HG03575 (cell line): ENCODE measurements at regions not wholly inside any gene's neighbourhood (a gene's known extent, or its start where the extent isn't known, plus 50 kb on each side); places are given as distances from the start of the nearest gene placed in this dataset.

Experiments used
- ATAC-seq: cut with Tn5 transposase; IDR thresholded peaks from one replicate; pipeline ENCODE4 v1.9.1; 2021; ENCODE audit not compliant: unreplicated experiment, insufficient number of reproducible peaks, low FRiP score; ENCODE audit errors: extremely low read depth

- ATAC-seq = no peak
These were observed 216.8 kb upstream of the RGMB start for GRCh38 chr5:98556712-98557111.

GRCh38 chr5:98557916-98558315 lies 215.5 kb upstream of the RGMB start:
- ATAC-seq = no peak

DNA sequence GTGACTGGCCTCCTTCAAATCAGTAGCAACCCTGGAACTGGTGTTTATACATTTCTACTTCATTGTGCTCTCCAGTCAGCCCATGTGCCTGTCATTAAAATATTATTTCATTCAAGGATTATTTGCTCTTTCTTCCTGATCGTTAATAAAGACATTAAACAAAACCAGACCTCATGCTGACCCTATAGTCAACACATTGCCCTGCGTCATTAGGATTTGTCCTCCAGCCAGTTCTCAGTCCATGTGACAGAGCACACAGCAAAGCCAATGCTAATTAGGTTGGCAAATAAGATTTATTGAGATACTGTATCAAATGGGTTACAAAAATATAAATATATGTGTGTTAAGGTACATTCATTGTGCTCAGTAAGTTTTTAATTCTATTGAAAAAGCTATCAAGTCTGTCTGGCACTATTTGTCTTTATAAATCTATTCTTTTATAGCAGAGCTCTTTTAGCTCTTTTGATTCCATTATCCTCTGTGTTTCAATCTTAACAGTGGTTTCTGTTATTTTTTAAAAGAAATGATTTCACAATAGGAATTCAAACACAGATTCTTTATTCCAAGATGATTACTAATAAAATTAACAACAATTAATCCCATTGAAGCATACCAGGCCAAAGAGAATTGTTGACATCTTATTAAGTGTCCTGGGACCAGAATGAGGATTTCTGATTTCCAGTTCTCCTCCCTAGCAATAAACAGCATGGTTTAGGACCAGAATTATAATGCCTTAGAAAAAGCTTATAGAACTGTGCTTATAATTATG lies 209.4 kb upstream of the RGMB start:
- ATAC-seq = no peak

GRCh38 chr5:98564836-98565235 lies 208.6 kb upstream of the RGMB start:
- no peak for ATAC-seq

GRCh38 chr5:98568336-98568735 lies 205.1 kb upstream of the RGMB start:
- no peak for ATAC-seq

DNA sequence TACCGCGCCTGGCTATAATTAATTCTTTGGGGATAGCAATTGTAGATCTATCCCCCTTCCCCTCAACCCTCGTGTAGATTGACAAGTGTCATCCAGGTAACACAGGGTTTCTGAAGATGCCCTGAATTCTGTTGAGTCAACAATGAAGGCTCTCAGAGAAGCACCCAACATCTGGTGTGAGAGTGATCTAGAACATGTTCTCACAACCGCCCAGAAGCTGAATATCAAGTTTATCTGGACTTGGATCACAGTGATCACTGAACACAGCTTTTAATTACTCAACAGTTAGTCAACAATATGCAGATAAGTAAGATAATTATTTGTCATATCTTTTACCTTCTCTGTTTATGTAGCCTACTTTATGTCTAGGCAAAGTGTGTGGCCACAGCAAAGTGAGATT lies 204.2 kb upstream of the RGMB start:
- ATAC-seq = no peak

DNA sequence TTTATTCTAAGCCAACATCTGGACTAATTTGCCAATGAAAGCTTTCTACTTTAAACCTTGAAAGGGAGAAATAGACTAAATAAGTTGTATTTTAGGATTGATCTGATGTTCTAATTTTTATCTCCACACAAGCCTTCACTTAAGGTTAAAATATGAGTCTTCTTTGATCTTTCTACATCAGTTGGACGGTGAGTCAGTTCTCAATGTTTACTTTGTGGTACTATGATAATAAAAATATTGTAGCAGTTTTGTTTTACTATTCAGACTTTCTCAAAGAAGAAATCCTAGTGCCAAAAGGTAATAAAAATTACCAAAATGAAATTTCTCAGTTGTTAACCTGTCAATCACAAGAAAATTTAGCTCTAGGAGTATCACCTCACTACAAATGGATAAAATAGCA lies 203.5 kb upstream of the RGMB start:
- ATAC-seq = no peak

DNA sequence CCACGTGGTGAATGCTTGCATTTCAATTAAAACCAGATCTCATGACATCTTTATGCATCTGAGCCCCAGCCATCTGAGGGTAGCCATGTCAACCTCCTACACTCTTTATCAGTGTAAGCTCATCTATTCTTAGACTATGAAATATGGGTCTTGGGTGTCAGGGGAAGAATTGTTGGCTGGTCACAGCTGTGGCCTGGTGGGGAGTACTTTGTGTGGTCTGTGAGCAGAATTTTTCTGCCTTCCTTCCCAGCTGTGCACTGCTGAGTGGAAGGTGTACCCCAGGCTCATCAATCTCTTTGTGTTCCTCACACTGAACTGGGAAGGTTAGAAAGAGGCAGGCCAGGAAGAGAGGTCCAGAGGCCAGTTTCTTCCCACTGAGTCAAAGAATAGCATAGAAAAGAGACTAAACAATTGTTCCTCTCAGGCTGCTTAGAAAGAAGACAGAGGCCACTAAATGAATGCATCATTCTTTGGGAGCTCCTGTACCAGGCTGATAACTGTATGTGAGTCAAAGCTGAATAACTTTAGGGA lies 202.7 kb upstream of the RGMB start:
- ATAC-seq = no peak

DNA sequence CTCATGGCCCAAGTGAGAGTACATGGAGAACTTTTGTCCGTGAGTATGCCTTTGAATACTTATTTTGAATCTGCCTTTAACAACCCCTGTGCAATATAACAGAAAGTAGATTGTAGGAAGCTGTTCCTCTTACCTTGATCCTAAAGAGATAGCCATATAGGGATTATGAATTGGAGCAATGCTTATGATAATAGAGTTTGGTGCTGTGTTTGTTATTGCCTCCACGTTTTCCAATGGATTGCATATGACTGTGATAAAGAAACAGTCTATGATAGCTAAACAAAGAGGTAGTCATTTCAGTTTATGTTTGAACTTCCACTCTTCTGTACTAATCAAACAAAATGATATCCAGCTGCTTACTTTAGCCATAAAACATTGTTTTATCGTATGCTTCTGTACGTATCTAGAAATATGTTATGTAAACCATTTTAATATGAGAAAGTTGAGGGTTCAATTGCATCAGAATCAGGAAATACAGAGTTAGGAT lies 199.6 kb upstream of the RGMB start:
- ATAC-seq = no peak

DNA sequence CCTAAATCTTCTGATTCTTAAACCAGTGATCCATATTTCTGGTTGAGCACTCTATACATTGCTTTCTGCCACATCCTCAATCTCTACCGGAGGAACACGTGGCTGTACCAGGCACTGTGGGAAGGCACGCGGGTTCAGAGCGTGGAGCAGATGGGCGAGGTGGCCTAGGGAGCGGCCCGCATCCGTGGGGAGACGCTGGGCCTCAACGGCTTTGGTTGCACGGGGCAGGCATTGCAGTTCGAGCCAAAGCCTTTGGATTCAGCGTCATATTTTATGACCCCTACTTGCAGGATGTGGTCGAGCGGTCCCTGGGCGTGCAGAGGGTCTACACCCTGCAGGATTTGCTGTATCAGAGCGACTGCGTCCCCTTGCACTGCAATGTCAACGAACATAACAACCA lies 197.2 kb upstream of the RGMB start:
- ATAC-seq = no peak

DNA sequence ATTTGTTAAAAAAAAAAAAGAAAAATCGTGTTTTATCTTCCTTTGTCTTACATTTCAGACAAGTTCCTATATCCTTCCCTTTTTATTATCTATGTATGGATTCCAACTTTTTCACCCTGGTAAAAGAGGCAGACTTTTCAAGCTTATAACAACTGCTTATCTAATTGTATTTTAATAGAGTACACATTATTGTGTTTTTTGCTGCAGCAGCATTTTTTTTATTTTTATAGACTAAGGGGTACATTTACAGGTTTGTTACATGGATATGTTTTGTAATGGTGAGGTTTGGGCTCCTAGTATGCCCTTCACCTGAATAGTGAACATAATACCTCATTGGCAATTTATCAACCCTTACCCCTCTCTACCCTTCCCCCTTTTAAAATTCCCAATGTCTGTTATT lies 195.0 kb upstream of the RGMB start:
- ATAC-seq = no peak

DNA sequence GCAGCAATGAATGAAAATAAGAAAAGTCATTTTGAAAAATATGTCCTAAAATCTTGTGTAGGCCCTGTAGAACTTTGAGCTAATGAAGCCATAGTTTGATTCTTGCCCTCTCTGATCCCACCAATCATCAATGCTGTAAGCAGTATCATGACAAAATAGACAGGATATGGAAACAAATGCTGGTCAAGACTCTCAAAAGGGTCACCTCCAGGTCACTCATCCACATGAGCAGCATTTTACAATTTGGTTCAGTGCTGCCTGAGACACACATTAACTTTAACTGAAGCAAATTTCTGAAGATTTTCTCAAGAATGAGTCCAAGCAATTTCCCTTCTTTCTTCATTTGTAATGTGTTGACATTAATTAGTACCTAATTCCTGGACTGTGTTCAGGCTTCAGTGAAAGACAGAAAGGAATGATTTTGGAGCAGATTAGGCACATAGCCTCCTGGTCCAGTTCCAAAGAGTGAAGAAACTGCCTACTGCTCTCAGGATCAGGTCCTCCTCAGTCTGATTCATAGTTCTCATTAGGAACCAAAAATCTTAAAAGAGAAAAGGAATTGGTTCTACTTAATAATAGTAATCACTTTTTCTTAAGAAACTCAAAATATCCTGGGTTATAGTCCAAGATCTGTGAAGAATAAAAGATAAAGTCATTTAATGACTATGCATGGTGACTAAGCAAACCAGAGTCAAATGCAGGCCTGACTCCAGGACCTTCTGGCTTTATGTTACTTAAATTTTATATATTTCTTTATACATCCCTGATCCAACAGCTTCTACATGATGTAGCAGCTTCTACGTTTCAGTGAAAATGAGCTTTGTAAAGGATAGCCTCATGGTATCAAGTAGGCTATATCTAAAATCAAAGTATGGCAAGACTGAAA lies 192.1 kb upstream of the RGMB start:
- no peak for ATAC-seq

GRCh38 chr5:98583586-98583985 lies 189.9 kb upstream of the RGMB start:
- ATAC-seq = no peak

- no peak for ATAC-seq
These were observed 187.7 kb upstream of the RGMB start for GRCh38 chr5:98585661-98586310.

- ATAC-seq = no peak
These were observed 186.9 kb upstream of the RGMB start for GRCh38 chr5:98586581-98586980.

GRCh38 chr5:98587166-98587565 lies 186.3 kb upstream of the RGMB start:
- no peak for ATAC-seq

- no peak for ATAC-seq
These were observed 185.2 kb upstream of the RGMB start for GRCh38 chr5:98588215-98588614.

- no peak for ATAC-seq
These were observed 180.0 kb upstream of the RGMB start for GRCh38 chr5:98593418-98593817.

GRCh38 chr5:98594098-98594497 lies 179.4 kb upstream of the RGMB start:
- no peak for ATAC-seq
